ENCODE measurements at regions not wholly inside any gene's neighbourhood (a gene's known extent, or its start where the extent isn't known, plus 50 kb on each side); places are given as distances from the start of the nearest gene placed in this dataset.

DNA sequence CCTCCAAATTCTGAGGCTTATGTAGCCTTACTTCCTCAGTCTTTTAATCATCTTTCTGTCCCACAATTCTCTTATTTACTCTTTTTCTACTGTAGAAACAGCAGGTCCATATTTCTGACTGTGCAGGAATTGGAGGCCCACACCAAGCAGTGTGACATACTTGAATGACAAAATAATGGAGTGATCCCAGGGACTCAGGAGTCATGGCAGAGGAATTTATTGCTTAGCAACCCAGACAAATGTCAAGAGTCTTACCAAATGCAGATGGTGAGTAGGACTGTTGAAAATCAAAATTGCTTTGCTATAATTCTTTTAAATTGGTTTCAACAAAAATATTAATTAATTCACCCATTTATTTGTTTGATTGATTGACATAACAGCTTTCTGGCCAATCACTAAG is 59.9 kb downstream of the HTR1B start:
- DNase-seq = no peak

DNA sequence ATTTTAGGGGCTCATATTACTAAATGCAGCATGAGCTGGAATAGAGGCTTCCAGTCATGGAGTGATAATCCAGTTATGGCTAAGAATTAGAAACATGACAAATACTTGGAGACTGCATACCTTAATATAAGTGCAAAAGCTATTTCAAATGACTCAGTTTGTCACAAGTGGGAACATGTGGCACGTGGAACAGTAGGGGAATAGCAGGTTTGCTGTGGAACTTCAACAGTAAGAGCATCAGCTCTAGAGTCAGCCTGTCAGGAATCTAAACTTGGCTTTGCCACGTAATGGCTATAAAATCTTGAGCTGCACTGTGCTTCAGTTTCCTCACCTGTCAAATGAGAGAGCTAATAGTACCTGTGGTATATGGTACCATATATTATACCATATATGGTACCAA is 62.1 kb downstream of the HTR1B start:
- no peak for DNase-seq

DNA sequence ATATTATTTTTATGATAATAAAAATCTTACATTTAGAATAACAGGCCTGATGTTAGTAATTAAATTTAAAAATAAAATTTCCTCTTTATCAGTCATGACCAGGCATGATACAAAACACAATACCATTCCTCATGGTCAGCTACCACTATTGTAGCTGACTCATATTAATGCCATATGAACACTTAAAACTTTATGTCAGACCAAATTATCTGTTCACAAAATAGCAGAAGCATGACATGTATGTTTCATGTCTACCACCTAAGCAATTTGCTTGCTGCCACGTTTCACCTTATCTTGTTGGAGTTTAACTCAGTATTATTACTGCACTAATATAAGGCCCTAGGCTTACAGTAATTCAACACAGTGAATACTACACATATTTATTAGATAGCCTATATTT is 65.7 kb downstream of the HTR1B start:
- no peak for DNase-seq

DNA sequence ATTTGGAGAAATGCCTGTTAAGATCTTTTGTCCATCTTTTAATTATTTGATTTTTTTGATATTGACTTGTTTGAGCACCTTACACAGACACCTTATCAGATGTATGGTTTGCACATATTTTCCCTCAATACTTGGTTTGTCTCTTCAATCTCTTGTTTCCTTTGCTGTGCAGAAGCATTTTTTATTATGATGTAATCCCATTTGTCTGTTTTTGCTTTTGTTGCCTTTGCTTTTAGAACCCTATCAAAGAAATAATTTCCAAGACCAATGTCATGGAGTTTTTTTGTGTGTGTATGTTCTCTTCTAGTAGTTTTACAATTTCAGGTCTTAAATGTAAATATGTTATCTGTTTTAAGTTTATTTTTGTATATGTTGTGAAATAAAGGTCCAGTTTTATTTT is 73.9 kb downstream of the HTR1B start:
- no peak for DNase-seq

DNA sequence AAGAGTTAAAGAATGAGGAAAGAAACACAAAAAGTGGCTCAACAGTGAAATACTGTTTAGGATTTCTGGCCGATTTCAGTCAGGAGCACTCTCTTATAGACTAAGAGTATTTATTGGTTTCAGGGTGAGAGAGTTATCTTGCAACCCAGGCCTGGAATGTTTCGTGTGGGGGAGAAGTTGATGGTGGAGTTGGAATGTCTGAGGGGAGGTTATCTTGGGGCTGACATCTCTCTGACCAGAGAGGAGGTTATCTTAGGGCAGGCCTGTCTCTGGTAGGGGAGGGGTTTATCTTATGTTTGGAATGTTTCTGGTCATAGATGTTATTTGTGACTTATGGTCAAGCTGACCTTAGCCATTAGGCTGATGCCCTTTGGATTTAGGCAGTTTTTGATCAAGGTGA is 80.3 kb downstream of the HTR1B start:
- DNase-seq = no peak

DNA sequence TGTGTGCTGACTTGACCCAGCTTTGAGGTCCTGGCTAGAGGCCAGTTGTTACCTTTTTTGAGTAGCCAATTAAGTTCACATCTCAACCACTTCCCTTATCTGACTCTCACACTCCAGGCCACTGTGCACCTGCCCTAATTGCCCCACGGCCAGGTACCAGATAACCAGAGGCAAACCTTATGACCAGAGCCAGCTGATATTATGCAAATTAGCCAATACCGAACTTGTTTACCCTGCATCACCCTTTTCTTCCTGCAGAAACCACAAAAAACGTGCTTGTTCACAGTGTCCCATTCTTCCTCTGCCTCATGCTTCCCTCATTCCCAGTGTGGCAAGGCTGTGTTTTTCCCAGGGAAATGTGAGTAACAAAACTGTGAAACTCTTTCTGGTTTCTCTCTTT is 89.3 kb downstream of the HTR1B start:
- DNase-seq = no peak

DNA sequence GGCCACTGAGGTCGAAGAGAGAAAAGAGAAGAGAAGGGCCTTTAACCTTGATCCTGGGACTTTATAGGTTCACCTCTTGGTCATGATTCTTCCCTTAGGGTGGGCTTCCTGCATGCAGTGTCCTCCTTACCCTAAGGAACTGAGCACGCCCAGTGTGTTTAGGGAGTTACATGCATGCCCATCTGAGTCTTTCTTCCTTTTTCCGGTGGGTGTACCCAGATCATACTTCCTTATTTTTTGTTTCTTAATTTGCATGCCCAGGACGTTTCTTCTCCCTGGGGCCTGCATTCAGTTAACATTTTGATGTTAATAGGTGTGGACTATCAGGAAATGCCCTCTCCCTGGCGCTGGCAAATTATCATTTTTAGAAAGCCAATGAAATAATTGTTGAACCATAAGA is 91.5 kb downstream of the HTR1B start:
- DNase-seq = no peak

DNA sequence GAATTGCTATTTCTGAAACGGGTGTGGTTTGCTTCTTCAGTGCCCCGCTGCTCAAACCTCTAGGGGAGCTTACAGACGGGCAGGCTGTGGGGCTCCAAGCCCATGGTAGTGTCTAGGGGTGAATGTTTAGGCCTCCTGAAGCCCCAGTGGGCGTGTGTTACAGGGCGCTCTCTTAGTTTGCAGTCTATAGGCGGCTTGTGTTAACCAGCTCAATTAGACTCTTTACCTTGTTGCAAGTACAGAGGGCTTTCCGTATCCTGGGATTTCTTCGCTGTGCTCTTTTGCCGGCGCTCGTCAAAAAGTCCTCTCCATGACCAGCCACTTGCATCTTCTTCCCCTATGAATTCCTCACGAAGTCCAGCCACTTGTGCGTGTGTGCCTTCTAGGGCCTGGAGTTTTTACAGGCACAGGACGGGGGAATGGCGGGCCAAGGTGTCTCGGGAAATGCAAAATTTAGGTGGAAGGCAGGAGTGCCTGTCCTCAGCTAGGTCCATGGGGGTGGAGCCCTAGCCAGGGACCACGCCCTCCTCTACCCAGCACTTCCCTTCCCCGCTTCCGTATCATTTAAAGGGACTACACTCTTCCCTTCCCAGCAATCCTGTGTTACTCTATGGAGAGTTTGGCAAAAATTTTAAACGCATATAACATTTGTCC is 94.5 kb downstream of the HTR1B start:
- DNase-seq = peak; percentile 20

DNA sequence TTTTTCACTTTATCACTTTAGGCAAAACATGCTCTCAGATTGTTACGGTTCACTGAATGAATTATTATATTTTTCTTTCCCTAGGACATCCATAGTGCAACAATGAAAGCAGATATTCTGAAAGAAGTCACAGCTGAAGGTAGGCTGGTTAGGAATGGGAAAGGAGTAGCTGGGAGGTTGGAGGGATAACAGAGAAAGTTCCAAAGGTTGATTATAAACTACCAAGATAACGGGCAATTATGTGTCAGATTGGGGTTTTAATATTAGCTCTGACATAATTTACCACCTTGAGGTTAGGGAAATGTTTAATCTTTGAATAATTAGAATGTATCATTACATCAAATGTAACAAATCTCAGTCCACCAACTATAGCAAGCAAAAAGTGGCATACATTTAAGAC is 96.5 kb downstream of the HTR1B start:
- DNase-seq = no peak

DNA sequence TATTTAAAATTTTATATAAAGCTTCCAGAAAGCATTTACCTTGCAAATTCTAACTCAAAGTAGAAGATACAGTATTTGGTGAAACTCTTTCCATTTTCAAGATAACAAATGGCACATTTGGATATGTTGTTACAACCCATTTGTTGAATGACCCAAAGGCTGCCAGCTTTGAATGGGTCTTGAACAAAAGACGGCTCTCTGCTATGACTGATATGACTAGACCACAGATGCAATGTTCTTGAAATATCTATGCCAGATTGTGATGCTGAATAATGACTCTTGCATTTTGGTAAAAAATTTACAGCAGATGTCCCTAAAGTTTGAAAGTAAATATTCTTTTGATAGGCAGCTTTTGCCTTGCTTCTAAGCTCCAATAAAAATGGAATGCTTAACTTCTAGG is 99.6 kb downstream of the HTR1B start:
- DNase-seq = no peak

DNA sequence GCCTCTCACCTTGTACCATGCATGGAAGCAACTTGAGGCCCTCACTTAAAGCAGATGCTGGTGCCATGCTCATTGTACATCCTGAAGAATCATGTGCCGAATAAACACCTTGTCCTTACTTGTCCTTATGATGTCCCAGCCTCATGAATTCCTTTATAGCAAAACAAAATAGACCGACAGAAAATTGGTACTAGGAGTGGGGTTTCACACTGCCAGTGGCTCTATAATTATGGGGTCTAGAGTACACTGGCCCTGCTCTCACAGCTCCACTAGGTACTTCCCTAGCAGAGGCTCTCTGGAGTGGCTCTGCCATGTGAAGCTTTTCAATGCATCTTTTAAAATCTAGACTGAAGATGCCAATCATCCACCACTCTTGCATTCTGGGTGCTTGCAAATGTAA is 101.2 kb downstream of the HTR1B start:
- no peak for DNase-seq

DNA sequence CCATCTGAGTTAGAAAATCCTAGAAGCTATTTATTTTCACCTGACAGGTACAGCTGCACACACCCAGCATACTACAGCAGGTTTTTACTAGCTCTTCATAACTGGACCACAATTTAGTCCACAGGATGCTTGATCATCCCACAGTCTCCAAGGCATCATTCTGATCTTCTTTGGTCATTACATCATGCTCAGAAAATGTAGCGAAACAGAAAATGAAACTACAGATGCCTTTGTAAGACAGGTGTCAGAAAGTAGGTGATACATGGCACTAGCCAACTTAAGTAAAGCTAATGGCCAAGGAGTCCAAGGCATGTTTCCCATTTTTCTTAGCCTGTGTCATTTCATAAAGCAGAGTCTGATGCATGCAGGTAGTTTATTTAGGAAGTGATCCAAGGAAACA is 102.3 kb downstream of the HTR1B start:
- no peak for DNase-seq

DNA sequence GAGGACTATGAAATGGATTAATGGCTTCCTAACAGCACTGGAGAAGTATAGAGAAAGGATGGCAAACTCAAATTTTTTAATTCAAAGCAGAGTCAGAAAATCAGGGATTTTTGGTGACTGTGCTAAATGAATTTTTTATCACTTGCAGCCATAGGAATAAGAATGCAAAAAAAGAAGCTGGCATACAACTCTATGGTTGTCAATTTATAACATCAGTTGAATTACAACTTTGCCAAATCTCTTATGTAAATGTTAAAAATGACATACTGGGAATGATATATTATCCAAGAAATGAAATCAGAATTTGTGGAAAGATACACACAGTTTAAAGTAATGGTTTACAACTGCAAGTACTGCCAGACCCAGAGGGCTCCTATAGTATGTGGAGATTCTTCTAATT is 106.5 kb downstream of the HTR1B start:
- DNase-seq = no peak

DNA sequence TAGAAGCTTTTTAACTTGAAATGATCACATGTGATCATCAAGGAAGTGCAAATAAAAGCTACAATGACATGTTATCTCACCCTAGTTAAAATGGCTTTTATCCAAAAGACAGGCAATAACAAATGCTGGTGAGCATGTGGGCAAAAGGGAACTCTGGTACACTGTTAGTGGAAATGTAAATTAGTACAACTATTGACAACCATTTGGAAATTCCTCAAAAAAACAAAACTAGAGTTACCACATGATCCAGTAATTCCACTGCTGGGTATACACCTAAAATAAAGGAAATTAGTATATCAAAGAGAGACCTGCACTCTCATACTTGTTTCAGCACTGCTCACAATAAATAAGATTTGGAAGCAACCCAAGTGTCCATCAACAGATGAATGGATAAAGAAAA is 108.7 kb downstream of the HTR1B start:
- no peak for DNase-seq

DNA sequence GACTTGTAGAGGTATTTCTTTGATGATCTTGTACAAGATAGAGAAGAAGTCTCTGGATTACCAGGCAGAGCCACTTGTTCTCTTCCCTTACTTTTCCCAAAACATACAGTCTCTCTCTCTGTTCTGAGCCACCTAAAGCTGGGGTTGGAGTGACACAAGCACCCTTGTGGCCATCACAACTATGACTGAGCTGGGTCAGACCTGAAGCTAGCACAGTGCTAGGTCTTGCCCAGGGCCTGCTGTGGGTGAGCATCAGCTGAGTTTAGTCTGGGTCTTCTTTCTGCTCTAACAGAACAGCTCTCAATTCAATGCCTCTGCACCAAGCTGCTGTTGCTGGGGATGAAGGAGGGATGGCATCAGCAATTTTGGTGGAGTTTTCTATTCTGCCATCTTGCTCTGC is 110.2 kb downstream of the HTR1B start:
- no peak for DNase-seq

DNA sequence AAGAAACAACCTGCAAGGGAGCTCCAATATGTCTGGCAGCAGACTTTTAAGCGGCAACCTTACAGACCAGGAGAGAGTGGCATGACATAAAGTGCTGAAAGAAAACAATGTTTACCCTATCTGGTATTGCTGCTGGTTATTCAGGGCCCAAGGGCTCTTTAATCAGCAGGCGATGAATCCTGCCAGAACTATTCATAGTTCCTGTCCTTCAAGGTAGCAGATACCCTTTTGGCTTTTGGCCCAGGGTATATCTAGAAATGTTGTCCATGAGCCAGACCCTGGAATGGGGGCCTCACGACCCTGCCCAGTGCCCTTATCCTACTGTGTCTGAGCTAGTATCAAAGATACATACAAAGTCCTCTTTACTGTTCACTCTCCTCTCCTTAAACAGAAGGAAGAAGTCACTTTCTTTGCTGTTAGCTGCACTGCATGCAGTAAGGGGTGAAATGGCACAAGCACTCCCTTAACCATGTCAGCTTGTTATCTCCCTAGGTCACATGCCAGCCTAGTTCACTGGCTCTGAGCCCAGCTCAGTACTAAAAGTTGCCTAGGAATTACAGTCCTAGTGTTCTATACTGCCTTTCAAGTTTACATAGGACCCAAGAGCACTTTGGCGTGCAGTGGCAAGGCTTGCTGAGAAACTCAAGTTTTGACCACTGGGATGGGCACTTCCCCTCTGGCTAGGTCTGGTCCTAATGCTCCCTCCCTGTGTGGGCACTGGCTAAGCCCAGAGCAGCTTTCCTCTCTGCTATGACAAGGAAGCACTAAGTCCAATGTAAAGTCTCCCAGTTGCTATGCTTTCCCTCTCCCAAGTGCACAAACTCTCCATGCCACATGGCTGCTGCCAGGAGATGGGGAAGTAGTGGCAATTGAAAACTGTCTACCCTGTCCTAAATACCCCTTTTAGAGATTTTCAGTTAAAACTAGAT is 122.0 kb downstream of the HTR1B start:
- no peak for DNase-seq

DNA sequence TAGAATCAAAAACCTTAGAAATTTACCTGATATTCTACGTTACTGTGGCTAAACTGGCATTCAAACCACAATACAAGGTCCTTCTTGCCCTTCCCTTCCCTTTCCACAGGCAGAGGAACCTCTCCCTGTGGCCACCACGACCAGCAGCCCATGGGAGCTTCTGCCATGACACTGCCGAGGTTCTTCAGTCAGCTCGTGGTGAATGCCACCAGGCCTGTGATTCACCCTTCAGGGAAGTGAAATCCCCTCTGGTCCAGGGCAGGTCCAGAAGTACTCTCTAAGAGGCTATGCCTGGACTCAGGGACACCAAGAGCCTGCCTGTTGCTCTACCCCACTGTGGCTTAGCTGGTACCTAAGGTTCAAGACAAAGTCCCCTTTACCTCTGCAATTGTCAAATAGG is 123.0 kb downstream of the HTR1B start:
- DNase-seq = no peak

DNA sequence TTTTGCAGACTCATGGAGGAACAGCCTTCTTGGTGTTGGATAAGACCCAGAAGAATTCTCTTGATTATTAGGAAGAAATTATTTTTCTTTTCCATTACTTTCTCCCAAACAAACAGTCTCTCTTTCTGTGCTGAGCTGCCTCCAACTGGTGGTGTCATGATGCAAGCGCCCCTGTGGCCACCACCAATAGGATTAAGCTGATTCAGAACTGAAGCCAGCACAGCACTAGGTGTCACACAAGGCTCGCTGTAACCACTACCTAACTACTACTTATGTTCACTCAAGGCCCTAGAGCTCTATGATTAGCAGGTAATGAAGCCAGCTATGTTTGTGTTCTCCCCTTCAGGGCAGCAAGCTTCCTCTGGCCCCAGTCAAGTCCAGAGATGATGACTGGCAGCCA is 123.4 kb downstream of the HTR1B start:
- DNase-seq = no peak

DNA sequence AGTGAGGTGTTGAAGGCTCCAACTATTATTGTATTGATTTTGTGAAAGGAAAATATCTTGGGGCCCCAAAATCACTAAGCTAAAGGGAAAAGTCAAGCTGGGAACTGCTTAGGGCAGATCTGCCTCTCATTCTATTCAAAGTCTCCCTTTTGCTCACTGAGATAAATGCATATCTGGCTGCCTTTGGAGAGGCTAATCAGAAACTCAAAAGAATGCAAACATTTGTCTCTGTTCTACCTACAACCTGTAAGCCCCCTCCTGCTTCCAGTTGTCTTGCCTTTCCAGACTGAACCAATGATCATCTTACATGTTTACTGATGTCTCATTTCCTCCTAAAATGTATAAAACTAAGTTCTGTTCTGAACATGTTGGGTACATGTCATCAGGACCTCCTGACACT is 125.9 kb downstream of the HTR1B start:
- DNase-seq = no peak

DNA sequence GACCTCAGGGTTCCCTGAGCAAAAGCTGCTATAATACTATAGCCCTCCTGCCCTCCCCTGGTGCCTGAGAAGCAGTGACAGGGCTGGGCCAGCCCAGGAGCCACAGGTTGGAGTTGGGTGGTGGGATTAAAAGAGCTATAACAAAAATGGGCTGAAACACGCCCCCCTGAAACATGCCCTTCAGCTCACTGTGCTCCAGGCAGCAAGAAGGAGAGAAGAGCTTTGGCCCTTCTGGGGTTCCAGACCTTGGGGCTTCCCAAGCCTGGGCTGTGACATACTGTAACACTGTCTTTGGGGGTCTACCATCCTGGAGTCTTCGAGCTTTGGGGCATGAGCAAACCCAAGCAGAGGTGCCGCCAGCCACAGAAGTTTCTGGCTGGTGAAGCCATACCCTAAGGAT is 129.2 kb downstream of the HTR1B start:
- no peak for DNase-seq

DNA sequence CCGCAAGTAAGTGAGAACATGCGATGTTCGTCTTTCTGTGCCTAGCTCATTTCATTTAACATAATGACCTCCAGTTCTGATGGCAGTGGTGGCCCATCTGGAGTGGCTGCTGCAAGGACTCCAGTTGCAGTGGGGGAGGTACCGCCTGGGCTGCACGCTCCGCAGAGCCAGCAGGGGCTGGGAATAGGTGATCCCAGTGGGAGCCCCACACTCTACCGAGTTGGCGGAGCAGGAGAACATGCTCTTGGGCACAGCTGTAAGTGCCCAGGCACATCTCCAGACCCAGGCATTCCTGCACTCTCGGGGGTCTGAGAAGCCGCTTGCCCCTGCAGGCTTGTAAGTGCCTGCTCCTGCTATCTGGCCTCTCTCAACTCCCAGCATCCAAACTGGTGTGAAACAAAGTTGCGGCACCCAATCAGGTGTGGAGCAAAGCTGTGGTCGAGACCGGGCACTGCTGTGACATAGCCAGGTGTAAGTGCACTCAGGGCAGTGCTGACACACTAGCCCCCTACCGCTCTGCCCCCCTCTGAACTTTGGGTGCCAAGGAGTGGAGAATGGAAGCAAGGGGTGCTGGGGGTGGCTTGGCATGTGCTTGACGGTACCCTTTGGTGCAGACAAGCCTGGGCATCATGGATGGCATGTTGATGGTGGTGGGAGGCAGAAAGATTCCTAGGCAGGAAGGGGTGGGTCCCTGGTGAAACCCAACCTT is 130.2 kb downstream of the HTR1B start:
- DNase-seq = no peak

DNA sequence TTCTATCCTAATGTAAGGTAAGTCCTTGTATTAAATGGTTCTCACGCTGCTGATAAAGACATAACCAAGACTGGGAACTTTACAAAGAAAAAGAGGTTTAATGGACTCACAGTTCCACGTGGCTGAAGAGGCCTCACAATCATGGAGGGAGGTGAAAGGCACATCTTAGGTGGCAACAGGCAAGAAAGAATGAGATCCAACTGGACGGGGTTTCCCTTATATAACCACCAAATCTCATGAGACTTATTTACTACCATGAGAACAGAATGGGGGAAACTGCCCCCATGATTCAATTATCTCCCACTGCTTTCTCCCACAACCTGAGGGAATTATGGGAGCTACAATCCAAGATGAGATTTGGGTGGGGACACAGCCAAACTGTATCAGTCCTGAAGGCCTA is 136.6 kb downstream of the HTR1B start:
- no peak for DNase-seq

DNA sequence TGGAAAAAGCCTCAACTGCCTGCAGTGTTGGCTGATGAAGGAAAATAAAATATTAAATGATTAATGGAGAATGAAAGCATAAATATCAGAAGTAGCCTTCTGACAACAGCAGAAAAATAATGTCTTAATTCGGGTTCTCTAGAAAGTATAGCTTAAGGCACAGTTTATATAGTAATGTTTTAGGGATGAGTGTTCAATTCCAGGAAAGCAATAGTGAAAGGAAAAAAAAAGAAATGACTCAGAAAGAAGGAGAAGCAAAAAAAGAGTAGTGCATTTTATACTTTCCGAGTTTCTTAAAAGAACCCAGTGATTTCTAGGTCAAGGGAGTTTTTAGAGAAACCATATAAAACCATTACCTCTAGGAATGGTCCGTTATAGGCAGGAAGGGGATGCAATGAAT is 137.3 kb downstream of the HTR1B start:
- no peak for DNase-seq

DNA sequence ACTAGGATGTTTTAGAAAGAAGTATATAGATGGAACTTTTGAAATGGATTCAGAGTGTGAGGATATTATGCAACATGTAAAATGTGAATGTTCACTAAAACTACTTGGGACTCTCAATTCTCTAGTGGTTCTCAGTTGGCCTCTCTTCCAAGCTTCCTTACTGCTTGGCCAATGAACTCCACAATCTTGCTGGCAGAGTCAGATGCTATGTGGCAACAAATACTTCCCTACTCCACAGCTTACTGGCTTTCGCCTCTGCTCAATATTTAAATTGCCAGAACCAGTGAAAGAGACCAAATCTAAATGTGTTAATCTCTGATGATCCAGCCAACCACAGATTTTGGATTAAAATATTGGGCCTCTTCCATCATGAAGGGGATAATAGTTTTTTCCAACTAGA is 138.4 kb downstream of the HTR1B start:
- no peak for DNase-seq

Measured in right kidney (tissue), 1 donor.